A673 (cell line): ENCODE measurements at regions not wholly inside any gene's neighbourhood (a gene's known extent, or its start where the extent isn't known, plus 50 kb on each side); places are given as distances from the start of the nearest gene placed in this dataset.

Source experiments
- EZH2 ChIP-seq: fragments of 200-600 bp; sonication (generic); IDR thresholded peaks from 2 replicates; pipeline ENCODE4 v1.6.1; 2017; ENCODE audit warnings: borderline replicate concordance, low read depth, mild to moderate bottlenecking, mixed read lengths, antibody characterized with exemption, low read length; ENCODE audit not compliant: poor library complexity, severe bottlenecking
- TF ChIP-seq, protein P1 (sequence below): fragments of 300-800, 200-600 bp; sonication (generic); conservative IDR thresholded peaks from 2 replicates; pipeline ENCODE4 v1.5.1; 2017; ENCODE audit warnings: low read depth, mild to moderate bottlenecking, antibody characterized with exemption, low read length, moderate library complexity, mixed read lengths

DNA sequence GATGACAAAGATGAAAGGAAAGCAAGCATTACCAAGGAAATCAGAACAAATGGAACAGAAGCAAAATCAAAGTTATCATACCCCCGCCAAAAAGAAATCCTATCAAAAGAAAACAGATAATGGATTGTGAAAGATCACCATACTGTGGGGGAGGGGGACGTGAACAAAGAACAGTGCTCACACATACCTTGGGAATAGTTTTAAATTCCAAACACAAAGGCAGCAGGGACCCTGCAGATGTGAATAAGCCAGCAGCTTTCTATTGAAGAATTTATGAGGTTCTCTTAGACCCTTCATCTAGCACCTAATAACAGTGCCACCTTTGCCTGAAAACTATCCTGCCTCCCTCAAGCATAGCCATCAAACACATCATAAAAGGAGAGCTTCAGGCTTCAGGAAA is 94.0 kb downstream of the AKR1D1 start:
- TF ChIP-seq, protein P1, sequence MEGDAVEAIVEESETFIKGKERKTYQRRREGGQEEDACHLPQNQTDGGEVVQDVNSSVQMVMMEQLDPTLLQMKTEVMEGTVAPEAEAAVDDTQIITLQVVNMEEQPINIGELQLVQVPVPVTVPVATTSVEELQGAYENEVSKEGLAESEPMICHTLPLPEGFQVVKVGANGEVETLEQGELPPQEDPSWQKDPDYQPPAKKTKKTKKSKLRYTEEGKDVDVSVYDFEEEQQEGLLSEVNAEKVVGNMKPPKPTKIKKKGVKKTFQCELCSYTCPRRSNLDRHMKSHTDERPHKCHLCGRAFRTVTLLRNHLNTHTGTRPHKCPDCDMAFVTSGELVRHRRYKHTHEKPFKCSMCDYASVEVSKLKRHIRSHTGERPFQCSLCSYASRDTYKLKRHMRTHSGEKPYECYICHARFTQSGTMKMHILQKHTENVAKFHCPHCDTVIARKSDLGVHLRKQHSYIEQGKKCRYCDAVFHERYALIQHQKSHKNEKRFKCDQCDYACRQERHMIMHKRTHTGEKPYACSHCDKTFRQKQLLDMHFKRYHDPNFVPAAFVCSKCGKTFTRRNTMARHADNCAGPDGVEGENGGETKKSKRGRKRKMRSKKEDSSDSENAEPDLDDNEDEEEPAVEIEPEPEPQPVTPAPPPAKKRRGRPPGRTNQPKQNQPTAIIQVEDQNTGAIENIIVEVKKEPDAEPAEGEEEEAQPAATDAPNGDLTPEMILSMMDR = no peak
- no peak for TF ChIP-seq EZH2
